Esophagus squamous epithelium (tissue), 4 donors: ENCODE measurements at regions not wholly inside any gene's neighbourhood (a gene's known extent, or its start where the extent isn't known, plus 50 kb on each side); places are given as distances from the start of the nearest gene placed in this dataset.

ENCODE experiments used
- CTCF ChIP-seq, 6 experiments: fragments of 450-650 bp in 4 of 6; fragments of 200-600 bp in 2 of 6; sonication (generic) in 2 of 6; IDR thresholded peaks; one replicate each; pipeline ENCODE4 v1.5.1; 2016 to 2019; ENCODE audit warnings: antibody characterized with exemption in 6 of 6, mild to moderate bottlenecking in 4 of 6, moderate library complexity in 4 of 6
- POLR2A ChIP-seq, 4 donors: fragments of 450-650 bp; IDR thresholded peaks; one replicate each; pipeline ENCODE4 v1.6.1; 2017; ENCODE audit warnings: antibody characterized with exemption in 4 of 4, mild to moderate bottlenecking in 4 of 4, moderate library complexity in 3 of 4

DNA sequence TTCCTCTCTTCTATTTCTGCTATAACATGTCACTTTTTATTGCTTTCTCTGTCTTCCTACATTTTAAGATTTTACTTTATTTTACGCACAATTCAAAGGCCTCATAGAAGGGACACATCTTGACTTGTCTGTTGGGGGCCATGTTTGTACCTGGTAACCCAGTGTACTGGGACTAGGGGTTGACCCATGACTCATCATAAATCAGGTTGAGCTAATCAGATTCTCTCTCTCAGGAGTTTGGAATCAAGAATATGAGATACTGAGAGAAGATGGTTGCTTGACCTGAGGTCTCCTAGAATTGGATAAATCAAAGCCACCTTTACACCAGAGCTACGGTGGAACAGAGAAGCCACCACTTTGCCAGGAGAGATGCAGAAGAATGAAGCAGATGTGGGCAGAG lies 153.0 kb downstream of the UXS1 start:
- TF ChIP-seq POLR2A (IDR thresholded peaks at IDR 0.05) (no peak), CTCF (IDR thresholded peaks at IDR 0.05) (no peak)
